ENCODE measurements at regions not wholly inside any gene's neighbourhood (a gene's known extent, or its start where the extent isn't known, plus 50 kb on each side); places are given as distances from the start of the nearest gene placed in this dataset.
"Not testable (repeated sequence)": the region's sequence is repeated elsewhere in the genome, so short reads cannot be mapped to it uniquely, and the experiment has no call there.

- DNase-seq (ENCODE audit: low read depth): no peak
These were observed 888.0 kb downstream of the BRD1 start for GRCh38 chr22:48939441-48940265.

GRCh38 chr22:48938741-48939140, 888.9 kb downstream of the BRD1 start:
- no peak for DNase-seq (ENCODE audit: low read depth)

- DNase-seq (ENCODE audit: low read depth): no peak
These were observed 890.5 kb downstream of the BRD1 start for GRCh38 chr22:48937032-48937639.

- DNase-seq (ENCODE audit: low read depth): no peak
These were observed 891.3 kb downstream of the BRD1 start for GRCh38 chr22:48936391-48936790.

GRCh38 chr22:48934446-48934845, 893.2 kb downstream of the BRD1 start:
- DNase-seq (ENCODE audit: low read depth): no peak

- no peak for DNase-seq (ENCODE audit: low read depth)
These were observed 896.2 kb downstream of the BRD1 start for GRCh38 chr22:48931452-48931851.

- DNase-seq (ENCODE audit: low read depth): no peak
These were observed 898.3 kb downstream of the BRD1 start for GRCh38 chr22:48929276-48929790.

GRCh38 chr22:48927591-48927990, 900.1 kb downstream of the BRD1 start:
- DNase-seq (ENCODE audit: low read depth): no peak

- DNase-seq (ENCODE audit: low read depth): no peak
These were observed 901.0 kb downstream of the BRD1 start for GRCh38 chr22:48926643-48927042.

- DNase-seq (ENCODE audit: low read depth): no peak
These were observed 901.5 kb downstream of the BRD1 start for GRCh38 chr22:48926136-48926535.

GRCh38 chr22:48925450-48925849, 902.2 kb downstream of the BRD1 start:
- no peak for DNase-seq (ENCODE audit: low read depth)

- no peak for DNase-seq (ENCODE audit: low read depth)
These were observed 903.7 kb downstream of the BRD1 start for GRCh38 chr22:48923996-48924395.

- no peak for DNase-seq (ENCODE audit: low read depth)
These were observed 904.4 kb downstream of the BRD1 start for GRCh38 chr22:48923165-48923865.

GRCh38 chr22:48921411-48921903, 906.2 kb downstream of the BRD1 start:
- DNase-seq (ENCODE audit: low read depth): no peak

GRCh38 chr22:48920776-48921241, 906.9 kb downstream of the BRD1 start:
- DNase-seq (ENCODE audit: low read depth): no peak

GRCh38 chr22:48919851-48920589, 907.7 kb downstream of the BRD1 start:
- no peak for DNase-seq (ENCODE audit: low read depth)

- DNase-seq (ENCODE audit: low read depth): no peak
These were observed 908.5 kb downstream of the BRD1 start for GRCh38 chr22:48919187-48919590.

GRCh38 chr22:48918585-48919186, 909.0 kb downstream of the BRD1 start:
- no peak for DNase-seq (ENCODE audit: low read depth)

- not testable (repeated sequence) for DNase-seq (ENCODE audit: low read depth)
These were observed 915.2 kb downstream of the BRD1 start for GRCh38 chr22:48912356-48913066.

GRCh38 chr22:48911647-48912046, 916.0 kb downstream of the BRD1 start:
- DNase-seq (ENCODE audit: low read depth): not testable (repeated sequence)

GRCh38 chr22:48911067-48911466, 916.6 kb downstream of the BRD1 start:
- not testable (repeated sequence) for DNase-seq (ENCODE audit: low read depth)

Measured in activated T-helper 1 cell treated with Interleukin-2 at 50 U/mL for 16 hours (primary cell).